ENCODE measurements at regions not wholly inside any gene's neighbourhood (a gene's known extent, or its start where the extent isn't known, plus 50 kb on each side); places are given as distances from the start of the nearest gene placed in this dataset.

- Histone ChIP-seq H3K23ac (ENCODE audit: low read depth, low read length, poor library complexity) (no peak overlapping the region), H3K18ac (ENCODE audit: low read length) (no peak overlapping the region), H3K14ac (ENCODE audit: low read length) (no peak overlapping the region), H3K27me3 (ENCODE audit: control insufficient read depth in 3 of 3, insufficient read depth in 3 of 3, low read depth in 1 of 3, low read length in 3 of 3) (no peaks in the 10 kb centered on the region), H2BK15ac (ENCODE audit: low read length) (no peak overlapping the region), H3K4ac (ENCODE audit: low read length) (no peak overlapping the region), H4K91ac (ENCODE audit: low read depth, low read length, poor library complexity) (no peak overlapping the region), H2AK5ac (ENCODE audit: low read depth, low read length) (no peak overlapping the region), H2BK120ac (ENCODE audit: low read depth, low read length) (no peak overlapping the region), H4K8ac (ENCODE audit: low read depth, low read length) (no peak overlapping the region), H3K9me3 (replicated peaks in 1 of 2; ENCODE audit: control insufficient read depth in 2 of 2, insufficient read depth in 1 of 2, low read depth in 1 of 2, low read length in 2 of 2) (no peaks in the 10 kb centered on the region), H2AFZ (ENCODE audit: low read length) (no peak overlapping the region), H3K4me1 (ENCODE audit: control insufficient read depth in 2 of 2, insufficient read depth in 1 of 2, low read depth in 1 of 2, low read length in 2 of 2) (peaks cover 6 to 7% of the 10 kb centered on the region in 2 donors), H3K27ac (replicated peaks; ENCODE audit: low read length) (no peak overlapping the region), H3K36me3 (replicated peaks in 1 of 2; ENCODE audit: control insufficient read depth in 2 of 2, insufficient read depth in 2 of 2, low read length in 2 of 2) (no peaks in the 10 kb centered on the region), H3K4me2 (ENCODE audit: insufficient read depth, low read length, poor library complexity, severe bottlenecking) (no peak overlapping the region), H2BK12ac (ENCODE audit: low read length) (no peak overlapping the region), H2BK5ac (ENCODE audit: low read length) (no peak overlapping the region), H3K9ac (ENCODE audit: low read depth, low read length, poor library complexity) (no peak overlapping the region), H3K79me1 (ENCODE audit: low read depth, low read length) (no peaks in the 10 kb centered on the region), H3K4me3 (ENCODE audit: low read length in 2 of 2) (no peak overlapping the region)
- no peak for DNase-seq (ENCODE audit: low spot score)
- no CpG with 5 or more reads among the region's 5 CpGs for WGBS, 2 donors (ENCODE audit: extremely low coverage in 2 of 2, insufficient read length in 2 of 2, insufficient replicate concordance in 1 of 2)
Observed at GRCh38 chr20:11210611-11211010, 536.8 kb upstream of the JAG1 start.

GRCh38 chr20:11212272-11212671, 538.5 kb upstream of the JAG1 start:
- Histone ChIP-seq H2AFZ (ENCODE audit: low read length) (no peak overlapping the region), H2BK120ac (ENCODE audit: low read depth, low read length) (no peak overlapping the region), H3K18ac (ENCODE audit: low read length) (no peak overlapping the region), H2BK5ac (ENCODE audit: low read length) (no peak overlapping the region), H3K9me3 (replicated peaks in 1 of 2; ENCODE audit: control insufficient read depth in 2 of 2, insufficient read depth in 1 of 2, low read depth in 1 of 2, low read length in 2 of 2) (no peaks in the 10 kb centered on the region), H4K91ac (ENCODE audit: low read depth, low read length, poor library complexity) (no peak overlapping the region), H2BK15ac (ENCODE audit: low read length) (no peak overlapping the region), H3K27ac (replicated peaks; ENCODE audit: low read length) (no peak overlapping the region), H3K23ac (ENCODE audit: low read depth, low read length, poor library complexity) (no peak overlapping the region), H3K36me3 (replicated peaks in 1 of 2; ENCODE audit: control insufficient read depth in 2 of 2, insufficient read depth in 2 of 2, low read length in 2 of 2) (no peaks in the 10 kb centered on the region), H2AK5ac (ENCODE audit: low read depth, low read length) (no peak overlapping the region), H3K9ac (ENCODE audit: low read depth, low read length, poor library complexity) (no peak overlapping the region), H3K14ac (ENCODE audit: low read length) (no peak overlapping the region), H4K8ac (ENCODE audit: low read depth, low read length) (no peak overlapping the region), H3K4me1 (ENCODE audit: control insufficient read depth in 2 of 2, insufficient read depth in 1 of 2, low read depth in 1 of 2, low read length in 2 of 2) (peaks cover 6 to 7% of the 10 kb centered on the region in 2 donors), H3K4me3 (ENCODE audit: low read length in 2 of 2) (no peak overlapping the region), H3K4ac (ENCODE audit: low read length) (no peak overlapping the region), H2BK12ac (ENCODE audit: low read length) (no peak overlapping the region), H3K27me3 (ENCODE audit: control insufficient read depth in 3 of 3, insufficient read depth in 3 of 3, low read depth in 1 of 3, low read length in 3 of 3) (no peaks in the 10 kb centered on the region), H3K79me1 (ENCODE audit: low read depth, low read length) (no peaks in the 10 kb centered on the region), H3K4me2 (ENCODE audit: insufficient read depth, low read length, poor library complexity, severe bottlenecking) (no peak overlapping the region)
- WGBS, 2 donors (ENCODE audit: extremely low coverage in 2 of 2, insufficient read length in 2 of 2, insufficient replicate concordance in 1 of 2), result no CpG with 5 or more reads among the region's 3 CpGs
- DNase-seq (ENCODE audit: low spot score), result no peak

GRCh38 chr20:11212902-11213301, 539.1 kb upstream of the JAG1 start:
- Histone ChIP-seq H3K27ac (replicated peaks; ENCODE audit: low read length) (no peak overlapping the region), H4K8ac (ENCODE audit: low read depth, low read length) (no peak overlapping the region), H3K18ac (ENCODE audit: low read length) (no peak overlapping the region), H4K91ac (ENCODE audit: low read depth, low read length, poor library complexity) (no peak overlapping the region), H3K4me2 (ENCODE audit: insufficient read depth, low read length, poor library complexity, severe bottlenecking) (no peak overlapping the region), H2BK15ac (ENCODE audit: low read length) (no peak overlapping the region), H2AK5ac (ENCODE audit: low read depth, low read length) (no peak overlapping the region), H3K79me1 (ENCODE audit: low read depth, low read length) (no peaks in the 10 kb centered on the region), H3K4ac (ENCODE audit: low read length) (no peak overlapping the region), H2BK120ac (ENCODE audit: low read depth, low read length) (no peak overlapping the region), H3K23ac (ENCODE audit: low read depth, low read length, poor library complexity) (no peak overlapping the region), H2AFZ (ENCODE audit: low read length) (no peak overlapping the region), H3K9ac (ENCODE audit: low read depth, low read length, poor library complexity) (no peak overlapping the region), H3K4me3 (ENCODE audit: low read length in 2 of 2) (no peak overlapping the region), H2BK12ac (ENCODE audit: low read length) (no peak overlapping the region), H2BK5ac (ENCODE audit: low read length) (no peak overlapping the region), H3K27me3 (ENCODE audit: control insufficient read depth in 3 of 3, insufficient read depth in 3 of 3, low read depth in 1 of 3, low read length in 3 of 3) (no peaks in the 10 kb centered on the region), H3K4me1 (ENCODE audit: control insufficient read depth in 2 of 2, insufficient read depth in 1 of 2, low read depth in 1 of 2, low read length in 2 of 2) (peaks cover 6 to 7% of the 10 kb centered on the region in 2 donors), H3K14ac (ENCODE audit: low read length) (no peak overlapping the region), H3K36me3 (replicated peaks in 1 of 2; ENCODE audit: control insufficient read depth in 2 of 2, insufficient read depth in 2 of 2, low read length in 2 of 2) (no peaks in the 10 kb centered on the region), H3K9me3 (replicated peaks in 1 of 2; ENCODE audit: control insufficient read depth in 2 of 2, insufficient read depth in 1 of 2, low read depth in 1 of 2, low read length in 2 of 2) (no peaks in the 10 kb centered on the region)
- DNase-seq (ENCODE audit: low spot score), result no peak
- no CpG with 5 or more reads among the region's 5 CpGs for WGBS, 2 donors (ENCODE audit: extremely low coverage in 2 of 2, insufficient read length in 2 of 2, insufficient replicate concordance in 1 of 2)

- Histone ChIP-seq H4K8ac (ENCODE audit: low read depth, low read length) (no peak overlapping the region), H3K4ac (ENCODE audit: low read length) (no peak overlapping the region), H3K18ac (ENCODE audit: low read length) (peak overlapping the region; percentile 50), H2BK5ac (ENCODE audit: low read length) (no peak overlapping the region), H2BK15ac (ENCODE audit: low read length) (no peak overlapping the region), H3K4me2 (ENCODE audit: insufficient read depth, low read length, poor library complexity, severe bottlenecking) (no peak overlapping the region), H2BK12ac (ENCODE audit: low read length) (no peak overlapping the region), H3K27me3 (ENCODE audit: control insufficient read depth in 3 of 3, insufficient read depth in 3 of 3, low read depth in 1 of 3, low read length in 3 of 3) (no peaks in the 10 kb centered on the region), H3K27ac (replicated peaks; ENCODE audit: low read length) (no peak overlapping the region), H3K4me3 (ENCODE audit: low read length in 2 of 2) (no peak overlapping the region), H4K91ac (ENCODE audit: low read depth, low read length, poor library complexity) (no peak overlapping the region), H3K36me3 (replicated peaks in 1 of 2; ENCODE audit: control insufficient read depth in 2 of 2, insufficient read depth in 2 of 2, low read length in 2 of 2) (no peaks in the 10 kb centered on the region), H2AK5ac (ENCODE audit: low read depth, low read length) (no peak overlapping the region), H2BK120ac (ENCODE audit: low read depth, low read length) (no peak overlapping the region), H3K9ac (ENCODE audit: low read depth, low read length, poor library complexity) (no peak overlapping the region), H3K79me1 (ENCODE audit: low read depth, low read length) (no peaks in the 10 kb centered on the region), H3K14ac (ENCODE audit: low read length) (no peak overlapping the region), H3K4me1 (ENCODE audit: control insufficient read depth in 2 of 2, insufficient read depth in 1 of 2, low read depth in 1 of 2, low read length in 2 of 2) (peaks cover 6 to 7% of the 10 kb centered on the region in 2 donors), H3K9me3 (replicated peaks in 1 of 2; ENCODE audit: control insufficient read depth in 2 of 2, insufficient read depth in 1 of 2, low read depth in 1 of 2, low read length in 2 of 2) (no peaks in the 10 kb centered on the region), H2AFZ (ENCODE audit: low read length) (peak overlapping the region; percentile 44), H3K23ac (ENCODE audit: low read depth, low read length, poor library complexity) (no peak overlapping the region)
- WGBS, 2 donors (ENCODE audit: extremely low coverage in 2 of 2, insufficient read length in 2 of 2, insufficient replicate concordance in 1 of 2), result no CpG with 5 or more reads among the region's 6 CpGs
- no peak for DNase-seq (ENCODE audit: low spot score)
Observed at GRCh38 chr20:11214256-11214840, 540.5 kb upstream of the JAG1 start.

Measured in neuronal stem cell (in vitro differentiated cells).